RWPE2 (cell line): ENCODE measurements at regions not wholly inside any gene's neighbourhood (a gene's known extent, or its start where the extent isn't known, plus 50 kb on each side); places are given as distances from the start of the nearest gene placed in this dataset.
"Not testable (repeated sequence)": the region's sequence is repeated elsewhere in the genome, so short reads cannot be mapped to it uniquely, and the experiment has no call there.

Experiments used
- ATAC-seq: fragments of 200-7000 bp; cut with Tn5 transposase; 3 replicates; pipeline ENCODE4 v1.9.1; 2021; ENCODE audit warnings: low read depth
- DNase-seq: peaks from one replicate; pipeline ENCODE4 v3.0.0-alpha.2; 2020; ENCODE audit warnings: low spot score
- H3K27ac ChIP-seq: fragments of 450-650 bp; 2 replicates; pipeline ENCODE4 v1.5.1; 2017; ENCODE audit warnings: mild to moderate bottlenecking; ENCODE audit not compliant: poor library complexity, severe bottlenecking
- H3K27me3 ChIP-seq: fragments of 250-450 bp; sonication (Bioruptor Pico); 2 replicates; pipeline ENCODE4 v1.5.1; 2021; ENCODE audit warnings: mild to moderate bottlenecking, moderate library complexity; ENCODE audit not compliant: insufficient read depth, poor library complexity, severe bottlenecking
- H3K36me3 ChIP-seq: fragments of 250-450 bp; sonication (Bioruptor Pico); 2 replicates; pipeline ENCODE4 v1.5.1; 2020; ENCODE audit warnings: low read depth, mild to moderate bottlenecking, moderate library complexity
- H3K4me1 ChIP-seq: fragments of 250-450 bp; sonication (Bioruptor Pico); 2 replicates; pipeline ENCODE4 v1.5.1; 2021; ENCODE audit warnings: mild to moderate bottlenecking, moderate library complexity; ENCODE audit not compliant: insufficient read depth, poor library complexity, severe bottlenecking
- H3K4me3 ChIP-seq: fragments of 250-450 bp; sonication (Bioruptor Pico); 2 replicates; pipeline ENCODE4 v1.5.1; 2021; ENCODE audit warnings: mild to moderate bottlenecking, moderate library complexity; ENCODE audit not compliant: severe bottlenecking
- H3K9me3 ChIP-seq: fragments of 250-450 bp; sonication (Bioruptor Pico); 2 replicates; pipeline ENCODE4 v1.5.1; 2021; ENCODE audit warnings: mild to moderate bottlenecking, moderate library complexity; ENCODE audit not compliant: severe bottlenecking
- TF ChIP-seq, protein P1 (sequence below): fragments of 450-650 bp; IDR thresholded peaks from one replicate; pipeline ENCODE4 v1.5.1; 2017; ENCODE audit warnings: mild to moderate bottlenecking, moderate library complexity; ENCODE audit not compliant: poor library complexity, severe bottlenecking

DNA sequence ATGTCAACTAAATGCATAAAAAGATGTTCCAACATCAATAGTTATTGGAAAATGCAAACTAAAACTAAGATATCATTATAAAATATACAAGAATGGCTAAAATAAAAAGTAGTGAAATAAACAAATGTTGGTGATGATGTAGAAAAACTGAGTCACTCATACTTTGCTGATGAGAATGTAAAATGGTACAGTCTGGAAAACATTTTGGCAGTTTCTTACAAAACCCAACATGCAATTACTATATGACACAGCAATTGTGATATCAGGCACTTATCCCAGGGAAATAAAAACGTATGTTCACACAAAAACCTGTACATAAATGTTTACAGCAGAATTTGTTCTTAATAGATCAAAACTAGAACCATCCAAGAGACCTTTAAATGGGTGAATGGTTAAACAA, 182.6 kb downstream of the RTL9 start:
- DNase-seq, result no peak
- H3K27ac ChIP-seq, result no peak overlapping the region
- H3K27me3 ChIP-seq, result no peaks in the 10 kb centered on the region
- no peaks in the 10 kb centered on the region for H3K4me1 ChIP-seq
- H3K36me3 ChIP-seq, result no peaks in the 10 kb centered on the region
- TF ChIP-seq, protein P1, sequence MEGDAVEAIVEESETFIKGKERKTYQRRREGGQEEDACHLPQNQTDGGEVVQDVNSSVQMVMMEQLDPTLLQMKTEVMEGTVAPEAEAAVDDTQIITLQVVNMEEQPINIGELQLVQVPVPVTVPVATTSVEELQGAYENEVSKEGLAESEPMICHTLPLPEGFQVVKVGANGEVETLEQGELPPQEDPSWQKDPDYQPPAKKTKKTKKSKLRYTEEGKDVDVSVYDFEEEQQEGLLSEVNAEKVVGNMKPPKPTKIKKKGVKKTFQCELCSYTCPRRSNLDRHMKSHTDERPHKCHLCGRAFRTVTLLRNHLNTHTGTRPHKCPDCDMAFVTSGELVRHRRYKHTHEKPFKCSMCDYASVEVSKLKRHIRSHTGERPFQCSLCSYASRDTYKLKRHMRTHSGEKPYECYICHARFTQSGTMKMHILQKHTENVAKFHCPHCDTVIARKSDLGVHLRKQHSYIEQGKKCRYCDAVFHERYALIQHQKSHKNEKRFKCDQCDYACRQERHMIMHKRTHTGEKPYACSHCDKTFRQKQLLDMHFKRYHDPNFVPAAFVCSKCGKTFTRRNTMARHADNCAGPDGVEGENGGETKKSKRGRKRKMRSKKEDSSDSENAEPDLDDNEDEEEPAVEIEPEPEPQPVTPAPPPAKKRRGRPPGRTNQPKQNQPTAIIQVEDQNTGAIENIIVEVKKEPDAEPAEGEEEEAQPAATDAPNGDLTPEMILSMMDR, result no peak
- no peaks in the 10 kb centered on the region for H3K9me3 ChIP-seq
- H3K4me3 ChIP-seq, result no peak overlapping the region
- ATAC-seq, result no peak

DNA sequence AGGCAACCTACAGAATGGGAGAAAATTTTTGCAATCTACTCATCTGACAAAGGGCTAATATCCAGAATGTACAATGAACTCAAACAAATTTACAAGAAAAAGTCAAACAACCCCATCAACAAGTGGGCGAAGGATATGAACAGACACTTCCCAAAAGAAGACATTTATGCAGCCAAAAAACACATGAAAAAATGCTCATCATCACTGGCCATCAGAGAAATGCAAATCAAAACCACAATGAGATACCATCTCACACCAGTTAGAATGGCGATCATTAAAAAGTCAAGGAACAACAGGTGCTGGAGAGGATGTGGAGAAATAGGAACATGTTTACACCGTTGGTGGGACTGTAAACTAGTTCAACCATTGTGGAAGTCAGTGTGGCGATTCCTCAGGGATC, 192.2 kb downstream of the RTL9 start:
- ATAC-seq, H3K4me3 ChIP-seq, H3K27me3 ChIP-seq, H3K36me3 ChIP-seq, H3K27ac ChIP-seq, H3K9me3 ChIP-seq, H3K4me1 ChIP-seq, DNase-seq: not testable (repeated sequence)

DNA sequence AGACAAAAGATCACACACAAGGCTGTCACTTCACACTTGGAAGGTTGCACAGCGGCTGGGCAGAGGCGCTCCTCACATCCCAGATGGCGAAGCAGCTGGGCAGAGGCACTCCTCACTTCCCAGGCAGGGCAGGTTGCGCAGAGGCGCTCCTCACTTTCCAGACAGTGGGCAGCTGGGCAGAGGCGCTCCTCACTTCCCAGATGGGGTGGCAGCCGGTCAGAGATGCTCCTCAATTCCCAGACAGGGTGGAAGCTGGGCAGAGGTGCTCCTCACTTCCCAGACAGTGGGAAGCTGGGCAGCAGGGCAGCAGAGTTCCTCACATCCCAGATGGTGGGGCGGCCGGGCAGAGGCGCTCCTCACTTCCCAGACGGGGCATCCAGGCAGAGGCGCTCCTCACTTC, 199.2 kb downstream of the RTL9 start:
- TF ChIP-seq, protein P1, result no peak
- no peaks in the 10 kb centered on the region for H3K9me3 ChIP-seq

DNA sequence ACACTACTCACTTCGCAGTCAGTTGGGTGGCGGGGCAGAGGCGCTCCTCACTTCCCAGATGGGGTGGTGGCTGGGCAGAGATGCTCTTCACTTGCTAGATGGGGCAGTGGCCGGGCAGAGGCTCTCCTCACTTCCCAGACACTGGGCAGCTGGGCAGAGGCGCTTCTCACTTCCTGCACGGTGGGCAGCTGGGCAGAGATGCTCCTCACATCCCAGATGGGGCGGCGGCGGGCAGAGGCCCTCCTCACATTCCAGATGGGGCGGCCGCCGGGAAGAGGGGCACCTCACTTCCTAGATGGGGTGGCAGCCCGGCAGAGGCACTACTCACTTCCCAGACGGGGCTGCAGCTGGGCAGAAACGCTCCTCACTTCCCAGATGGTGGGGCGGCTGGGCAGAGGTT, 199.8 kb downstream of the RTL9 start:
- TF ChIP-seq, protein P1, result no peak
- no peak overlapping the region for H3K4me3 ChIP-seq
- ATAC-seq (no peak), DNase-seq (no peak)
- no peaks in the 10 kb centered on the region for H3K27me3 ChIP-seq
- no peaks in the 10 kb centered on the region for H3K36me3 ChIP-seq
- H3K4me1 ChIP-seq, result no peaks in the 10 kb centered on the region
- H3K27ac ChIP-seq, result no peak overlapping the region
- H3K9me3 ChIP-seq, result no peaks in the 10 kb centered on the region

More for the DNA sequence above, 199.2 kb downstream of the RTL9 start:
- no peaks in the 10 kb centered on the region for H3K36me3 ChIP-seq
- no peak overlapping the region for H3K27ac ChIP-seq
- ATAC-seq (no peak), DNase-seq (no peak)
- H3K4me1 ChIP-seq, result no peaks in the 10 kb centered on the region
- no peaks in the 10 kb centered on the region for H3K27me3 ChIP-seq
- H3K4me3 ChIP-seq, result no peak overlapping the region

DNA sequence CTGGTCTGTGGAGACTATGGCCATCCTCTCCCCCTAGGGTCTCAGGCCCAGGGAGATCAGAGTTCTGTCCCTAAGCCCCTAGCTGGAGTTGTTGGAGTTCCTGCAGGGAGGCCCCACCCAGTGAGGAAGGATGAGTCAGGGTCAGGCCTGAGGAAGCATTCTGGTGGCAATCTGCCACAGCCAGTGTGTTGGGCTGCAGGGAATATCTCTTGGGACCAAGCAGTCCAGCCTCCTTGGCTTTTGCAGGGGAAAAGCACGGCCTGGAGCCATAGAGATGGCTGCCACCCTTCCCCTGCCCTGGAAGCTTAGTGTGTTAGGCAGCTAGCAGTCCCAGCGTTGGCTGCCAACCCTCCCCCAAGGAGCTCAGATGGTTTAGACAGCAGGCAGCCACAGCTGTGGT, 202.4 kb downstream of the RTL9 start:
- Histone ChIP-seq H3K27me3 (no peaks in the 10 kb centered on the region), H3K36me3 (no peaks in the 10 kb centered on the region), H3K9me3 (no peaks in the 10 kb centered on the region), H3K27ac (no peak overlapping the region), H3K4me3 (no peak overlapping the region), H3K4me1 (no peaks in the 10 kb centered on the region)
- ATAC-seq (0 out of 3 replicates have a peak, but pooled peaks have one; percentile 27), DNase-seq (no peak)
- TF ChIP-seq, protein P1, result no peak

DNA sequence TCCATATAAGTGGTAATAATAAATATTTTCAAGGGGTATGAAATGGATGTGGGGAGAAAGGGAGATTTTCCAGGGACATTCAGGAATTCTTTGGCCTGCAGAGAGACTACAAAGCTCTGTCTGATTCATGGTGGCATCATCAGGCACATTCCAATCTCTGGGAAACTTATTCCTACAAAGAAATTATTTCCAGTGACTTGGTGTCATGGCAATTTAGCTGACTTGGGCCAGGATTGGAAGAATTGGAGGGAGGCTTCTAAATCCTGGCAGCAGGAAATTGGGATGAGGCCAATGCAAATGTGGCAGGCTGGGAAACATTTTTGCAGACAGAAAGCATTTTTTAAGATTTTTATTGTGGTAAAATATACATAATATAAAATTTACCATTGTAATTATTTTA, 204.6 kb downstream of the RTL9 start:
- DNase-seq (no peak), ATAC-seq (no peak)
- H3K27ac ChIP-seq, result no peak overlapping the region
- no peaks in the 10 kb centered on the region for H3K9me3 ChIP-seq
- no peaks in the 10 kb centered on the region for H3K27me3 ChIP-seq
- no peak overlapping the region for H3K4me3 ChIP-seq
- no peaks in the 10 kb centered on the region for H3K4me1 ChIP-seq
- no peaks in the 10 kb centered on the region for H3K36me3 ChIP-seq
- TF ChIP-seq, protein P1, result no peak
